Upper lobe of right lung (tissue), 1 donor: ENCODE measurements at regions not wholly inside any gene's neighbourhood (a gene's known extent, or its start where the extent isn't known, plus 50 kb on each side); places are given as distances from the start of the nearest gene placed in this dataset.

ENCODE experiments used
- ATAC-seq: fragments of 200-7000 bp; cut with Tn5 transposase; one replicate; pipeline ENCODE4 v1.9.1; 2020; ENCODE audit warnings: mild to moderate bottlenecking, moderate library complexity
- DNase-seq: peaks from one replicate; pipeline ENCODE4 v3.0.0-alpha.2; 2020
- H3K27ac ChIP-seq: fragments of 200-600 bp; one replicate; pipeline ENCODE4 v1.8.0; 2022
- H3K27me3 ChIP-seq: fragments of 200-600 bp; one replicate; pipeline ENCODE4 v1.8.0; 2022; ENCODE audit warnings: mild to moderate bottlenecking
- H3K36me3 ChIP-seq: fragments of 200-600 bp; one replicate; pipeline ENCODE4 v1.8.0; 2022
- H3K4me1 ChIP-seq: fragments of 200-600 bp; one replicate; pipeline ENCODE4 v1.8.0; 2022
- H3K4me3 ChIP-seq: fragments of 200-600 bp; one replicate; pipeline ENCODE4 v1.8.0; 2022; ENCODE audit warnings: mild to moderate bottlenecking
- H3K9me3 ChIP-seq: fragments of 200-600 bp; one replicate; pipeline ENCODE4 v1.8.0; 2022
- CTCF ChIP-seq: fragments of 200-600 bp; IDR thresholded peaks from one replicate; pipeline ENCODE4 v1.8.0; 2022; ENCODE audit warnings: antibody characterized with exemption
- intact Hi-C: fragments of 100-400 bp; cut with DNase I; formaldehyde crosslinking; loops from one replicate; pipeline ENCODE4 v1.11.0; 2022
- donor health status: DM: no; HTN: yes; CAD: no; lungs with severe emphysema.

- H3K36me3 ChIP-seq, result no peaks in the 10 kb centered on the region
- intact Hi-C loops, result no loop called here
- no peaks in the 10 kb centered on the region for H3K4me1 ChIP-seq
- H3K4me3 ChIP-seq, result no peak overlapping the region
- no peaks in the 10 kb centered on the region for H3K27me3 ChIP-seq
- no peaks in the 10 kb centered on the region for H3K9me3 ChIP-seq
- DNase-seq (no peak), ATAC-seq (no peak)
- no peak for TF ChIP-seq CTCF
- no peak overlapping the region for H3K27ac ChIP-seq
Observed at GRCh38 chr4:126678618-126679017, 954.1 kb upstream of the INTU start.

DNA sequence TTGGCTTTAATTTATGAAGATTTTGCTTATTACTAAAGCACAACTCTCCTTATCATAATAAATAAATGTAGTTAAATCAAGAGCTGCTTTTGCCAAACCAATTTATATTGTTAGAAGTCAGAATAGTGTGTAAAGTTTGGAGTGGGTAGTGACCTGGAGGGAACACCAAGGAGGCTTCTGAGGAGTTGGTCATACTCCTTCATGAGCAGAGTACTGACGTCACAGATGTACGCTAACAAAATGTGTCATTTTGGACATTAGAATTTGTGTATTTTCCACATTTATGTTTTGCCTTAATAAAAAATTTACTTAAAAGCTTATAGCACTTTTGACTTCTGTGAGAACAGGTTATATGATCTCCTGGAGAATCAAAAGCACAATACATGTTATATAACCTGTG lies 953.5 kb upstream of the INTU start:
- no peaks in the 10 kb centered on the region for H3K4me1 ChIP-seq
- no peaks in the 10 kb centered on the region for H3K36me3 ChIP-seq
- no peak for DNase-seq
- no peaks in the 10 kb centered on the region for H3K27me3 ChIP-seq
- intact Hi-C loops, result no loop called here
- H3K27ac ChIP-seq, result no peak overlapping the region
- no peak for ATAC-seq
- H3K4me3 ChIP-seq, result no peak overlapping the region
- no peaks in the 10 kb centered on the region for H3K9me3 ChIP-seq
- TF ChIP-seq CTCF, result no peak

GRCh38 chr4:126682250-126682649 lies 950.5 kb upstream of the INTU start:
- Histone ChIP-seq H3K27ac (no peak overlapping the region), H3K4me1 (no peaks in the 10 kb centered on the region), H3K36me3 (no peaks in the 10 kb centered on the region), H3K9me3 (no peaks in the 10 kb centered on the region), H3K27me3 (no peaks in the 10 kb centered on the region), H3K4me3 (no peak overlapping the region)
- no peak for DNase-seq
- no peak for TF ChIP-seq CTCF
- ATAC-seq, result no peak
- intact Hi-C loops, result no loop called here

GRCh38 chr4:126686491-126686890 lies 946.3 kb upstream of the INTU start:
- TF ChIP-seq CTCF, result no peak
- Histone ChIP-seq H3K36me3 (no peaks in the 10 kb centered on the region), H3K27me3 (no peaks in the 10 kb centered on the region), H3K4me3 (no peak overlapping the region), H3K4me1 (no peaks in the 10 kb centered on the region), H3K9me3 (no peaks in the 10 kb centered on the region), H3K27ac (no peak overlapping the region)
- intact Hi-C loops, result no loop called here
- ATAC-seq (no peak), DNase-seq (no peak)

GRCh38 chr4:126687655-126688358 lies 945.0 kb upstream of the INTU start:
- no peak overlapping the region for H3K27ac ChIP-seq
- TF ChIP-seq CTCF, result no peak
- intact Hi-C loops, result no loop called here
- no peak for ATAC-seq
- H3K36me3 ChIP-seq, result no peaks in the 10 kb centered on the region
- no peaks in the 10 kb centered on the region for H3K9me3 ChIP-seq
- no peak for DNase-seq
- no peak overlapping the region for H3K4me3 ChIP-seq
- H3K4me1 ChIP-seq, result no peaks in the 10 kb centered on the region
- H3K27me3 ChIP-seq, result no peaks in the 10 kb centered on the region

- intact Hi-C loops, result no loop called here
- Histone ChIP-seq H3K27ac (no peak overlapping the region), H3K4me1 (no peaks in the 10 kb centered on the region), H3K9me3 (no peaks in the 10 kb centered on the region), H3K27me3 (no peaks in the 10 kb centered on the region), H3K36me3 (no peaks in the 10 kb centered on the region), H3K4me3 (no peak overlapping the region)
- no peak for DNase-seq
- TF ChIP-seq CTCF, result no peak
- no peak for ATAC-seq
Observed at GRCh38 chr4:126691797-126692196, 941.0 kb upstream of the INTU start.
